ENCODE measurements at regions not wholly inside any gene's neighbourhood (a gene's known extent, or its start where the extent isn't known, plus 50 kb on each side); places are given as distances from the start of the nearest gene placed in this dataset.

DNA sequence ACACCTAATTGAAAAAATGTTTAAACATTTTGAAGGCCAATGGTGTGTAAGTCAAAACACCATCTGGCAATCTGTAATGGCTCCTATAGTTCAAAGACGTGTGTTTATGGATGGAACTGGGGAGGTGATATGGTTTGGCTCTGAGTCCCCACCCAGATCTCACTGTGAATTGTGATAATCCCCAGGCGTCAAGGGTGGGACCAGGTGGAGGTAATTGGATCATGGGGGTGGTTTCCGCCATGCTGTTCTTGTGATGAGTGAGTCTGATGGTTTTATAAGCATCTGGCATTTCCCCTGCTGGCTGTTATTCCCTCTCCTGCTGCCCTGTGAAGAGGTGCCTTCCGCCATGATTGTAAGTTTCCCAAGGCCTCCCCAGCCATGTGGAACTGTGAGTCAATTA, 52.2 kb downstream of the ADRA2C start:
- Histone ChIP-seq H3K36me3 (ENCODE audit: insufficient read depth, low read length) (no peaks in the 10 kb centered on the region), H3K4me1 (ENCODE audit: insufficient read depth, low read length) (peaks cover 8% of the 10 kb centered on the region), H3K9me3 (ENCODE audit: control insufficient read depth, insufficient read depth, low read length) (no peaks in the 10 kb centered on the region), H3K9ac (ENCODE audit: low read depth, low read length) (no peak overlapping the region)

DNA sequence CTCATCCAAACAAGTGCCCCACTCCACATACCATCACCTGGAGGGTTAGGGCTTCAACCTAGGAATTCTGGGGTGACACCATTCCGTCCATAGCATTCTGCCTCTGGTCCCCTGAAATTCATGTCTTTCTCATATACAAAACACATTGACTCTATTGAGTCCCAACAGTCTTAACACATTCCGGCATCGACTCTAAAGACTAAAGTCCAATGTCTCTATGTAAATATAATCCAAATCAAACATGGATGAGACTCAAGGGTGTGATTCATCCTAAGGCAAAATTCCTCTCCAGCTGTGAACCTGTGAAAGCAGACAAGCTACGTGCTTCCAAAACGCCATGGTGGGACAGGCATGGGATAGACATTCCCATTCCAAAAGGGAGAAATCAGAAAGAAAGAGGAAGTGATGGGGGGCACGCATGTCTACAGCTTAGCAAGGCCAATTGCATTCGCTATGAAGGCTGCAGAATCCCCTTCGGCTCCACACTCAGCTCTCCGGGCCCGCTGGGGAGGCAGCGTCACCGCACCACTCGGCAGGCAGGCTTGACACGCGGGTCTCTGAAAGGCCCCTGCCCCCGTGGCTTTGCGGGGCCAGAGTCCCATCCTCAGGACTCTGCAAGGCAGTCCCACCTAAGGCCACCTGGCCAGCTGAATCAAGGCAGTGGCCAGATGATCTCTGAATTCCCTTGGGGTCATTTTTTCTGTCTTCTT, 53.2 kb downstream of the ADRA2C start:
- Histone ChIP-seq H3K9ac (ENCODE audit: low read depth, low read length) (no peak overlapping the region), H3K9me3 (ENCODE audit: control insufficient read depth, insufficient read depth, low read length) (no peaks in the 10 kb centered on the region), H3K36me3 (ENCODE audit: insufficient read depth, low read length) (no peaks in the 10 kb centered on the region), H3K4me1 (ENCODE audit: insufficient read depth, low read length) (peaks cover 8% of the 10 kb centered on the region)

DNA sequence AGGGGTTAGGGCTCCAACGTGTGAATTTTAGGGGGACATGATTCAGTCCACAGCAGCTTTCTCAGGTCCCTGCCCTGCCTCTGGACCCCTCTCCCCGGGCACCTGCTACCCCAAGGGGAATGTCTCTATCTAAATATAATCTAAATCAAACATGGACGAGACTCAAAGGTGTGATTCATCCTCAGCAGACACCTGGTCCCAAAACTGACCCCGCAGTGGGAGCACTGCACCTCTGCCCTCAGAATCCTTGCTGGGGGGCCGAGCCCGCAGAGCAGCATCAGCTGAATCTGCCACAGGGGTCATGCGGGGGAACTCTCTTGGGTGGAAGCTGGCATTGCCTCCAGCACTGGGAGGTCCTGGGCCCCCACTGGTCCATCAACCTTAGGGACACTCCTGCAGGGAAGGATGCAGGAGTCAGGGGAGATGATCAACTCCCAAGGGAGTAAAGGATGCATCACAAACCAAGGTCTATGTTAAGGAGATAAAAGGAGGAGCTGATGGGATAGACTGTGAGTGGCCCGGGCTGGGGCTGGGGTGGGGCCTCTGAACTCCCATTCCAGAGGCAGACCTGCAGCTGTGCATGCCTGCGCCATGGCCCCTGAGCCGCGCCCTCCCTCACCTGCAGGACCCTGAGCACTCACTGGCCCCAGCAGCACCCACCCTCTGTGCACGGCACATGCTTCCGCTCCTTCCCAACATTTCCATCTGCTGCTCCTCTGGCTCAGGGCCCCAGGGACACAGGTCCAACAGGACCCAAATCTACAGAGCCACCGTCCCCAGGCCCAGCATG, 54.0 kb downstream of the ADRA2C start:
- Histone ChIP-seq H3K36me3 (ENCODE audit: insufficient read depth, low read length) (no peaks in the 10 kb centered on the region), H3K4me1 (ENCODE audit: insufficient read depth, low read length) (peaks cover 8% of the 10 kb centered on the region), H3K9ac (ENCODE audit: low read depth, low read length) (no peak overlapping the region)

DNA sequence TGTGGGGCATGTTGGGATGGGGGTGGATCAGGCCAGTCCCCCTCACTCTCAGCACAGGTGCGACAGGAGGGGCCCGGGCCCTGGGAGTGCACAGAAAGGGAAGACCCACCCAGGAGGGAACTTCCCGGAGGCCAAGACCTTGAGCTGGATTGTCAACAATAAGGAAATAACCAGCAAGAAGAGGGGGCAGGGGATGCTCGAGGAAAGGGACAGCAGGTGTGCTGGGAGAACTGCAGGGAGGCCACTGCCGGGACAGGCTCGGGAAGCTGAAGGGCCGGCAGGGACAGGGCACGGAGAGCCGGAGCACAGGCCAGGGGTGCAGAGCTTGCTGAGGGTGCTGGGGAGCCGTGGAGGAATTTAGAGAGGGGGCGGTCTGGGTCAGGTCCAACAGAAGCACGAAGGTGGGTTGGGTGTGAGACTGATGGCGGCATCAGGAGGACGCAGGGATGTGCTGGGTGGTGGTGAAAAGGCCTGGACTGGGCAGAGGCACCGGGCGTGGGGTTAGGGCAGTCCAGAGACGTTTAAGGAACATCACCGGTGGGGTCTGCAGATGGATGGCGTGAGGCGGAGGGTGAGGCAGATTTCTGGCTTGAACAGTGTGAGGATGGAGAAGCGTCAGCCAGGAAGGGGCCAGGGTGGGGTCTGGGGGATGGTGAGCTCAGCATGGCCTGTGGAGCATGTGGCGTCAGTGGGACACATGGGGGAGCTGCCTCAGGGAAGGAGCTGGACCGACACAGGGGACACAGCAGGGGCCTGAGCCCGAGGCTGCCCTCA, 54.8 kb downstream of the ADRA2C start:
- Histone ChIP-seq H3K36me3 (ENCODE audit: insufficient read depth, low read length) (no peaks in the 10 kb centered on the region), H3K4me1 (ENCODE audit: insufficient read depth, low read length) (peaks cover 8% of the 10 kb centered on the region)

More for the DNA sequence above, 54.0 kb downstream of the ADRA2C start:
- H3K9me3 ChIP-seq (ENCODE audit: control insufficient read depth, insufficient read depth, low read length) = no peaks in the 10 kb centered on the region

DNA sequence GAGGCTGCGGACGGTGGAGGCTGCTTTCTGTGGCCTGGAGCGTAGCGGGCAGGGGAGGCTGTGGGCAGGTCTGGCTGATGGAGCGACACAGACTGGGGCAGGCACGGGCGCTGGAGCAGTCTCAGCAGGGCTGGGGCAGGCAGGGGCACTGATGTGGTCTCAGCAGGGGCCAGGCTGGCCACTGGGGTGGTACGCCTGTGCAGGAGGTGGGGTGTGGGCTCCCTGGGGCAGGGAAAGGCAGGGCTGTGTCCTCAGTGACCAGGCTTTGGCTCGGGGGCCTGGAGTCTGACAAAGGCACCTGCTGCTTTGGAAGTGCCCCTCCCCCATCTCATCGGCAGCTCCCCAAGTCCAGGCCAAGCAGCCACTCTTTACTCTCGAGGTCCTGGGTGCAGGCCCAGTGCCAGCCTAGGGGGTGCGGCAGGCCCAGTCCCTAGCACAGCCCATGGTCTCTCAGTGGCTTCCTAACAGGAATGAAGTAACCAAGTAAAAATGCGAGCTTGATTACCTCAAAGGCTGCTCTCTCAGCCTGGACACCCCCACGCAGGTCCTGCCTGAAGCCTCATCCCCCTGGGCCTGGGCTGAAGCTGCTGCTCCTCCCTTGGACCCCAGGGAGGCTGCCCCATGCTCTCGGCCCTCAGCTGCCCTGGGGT, 55.5 kb downstream of the ADRA2C start:
- no peaks in the 10 kb centered on the region for H3K9me3 ChIP-seq (ENCODE audit: control insufficient read depth, insufficient read depth, low read length)
- peaks cover 8% of the 10 kb centered on the region for H3K4me1 ChIP-seq (ENCODE audit: insufficient read depth, low read length)
- H3K36me3 ChIP-seq (ENCODE audit: insufficient read depth, low read length) = no peaks in the 10 kb centered on the region
- no peak overlapping the region for H3K9ac ChIP-seq (ENCODE audit: low read depth, low read length)

More for the DNA sequence above, 54.8 kb downstream of the ADRA2C start:
- Histone ChIP-seq H3K9me3 (ENCODE audit: control insufficient read depth, insufficient read depth, low read length) (no peaks in the 10 kb centered on the region), H3K9ac (ENCODE audit: low read depth, low read length) (no peak overlapping the region)

DNA sequence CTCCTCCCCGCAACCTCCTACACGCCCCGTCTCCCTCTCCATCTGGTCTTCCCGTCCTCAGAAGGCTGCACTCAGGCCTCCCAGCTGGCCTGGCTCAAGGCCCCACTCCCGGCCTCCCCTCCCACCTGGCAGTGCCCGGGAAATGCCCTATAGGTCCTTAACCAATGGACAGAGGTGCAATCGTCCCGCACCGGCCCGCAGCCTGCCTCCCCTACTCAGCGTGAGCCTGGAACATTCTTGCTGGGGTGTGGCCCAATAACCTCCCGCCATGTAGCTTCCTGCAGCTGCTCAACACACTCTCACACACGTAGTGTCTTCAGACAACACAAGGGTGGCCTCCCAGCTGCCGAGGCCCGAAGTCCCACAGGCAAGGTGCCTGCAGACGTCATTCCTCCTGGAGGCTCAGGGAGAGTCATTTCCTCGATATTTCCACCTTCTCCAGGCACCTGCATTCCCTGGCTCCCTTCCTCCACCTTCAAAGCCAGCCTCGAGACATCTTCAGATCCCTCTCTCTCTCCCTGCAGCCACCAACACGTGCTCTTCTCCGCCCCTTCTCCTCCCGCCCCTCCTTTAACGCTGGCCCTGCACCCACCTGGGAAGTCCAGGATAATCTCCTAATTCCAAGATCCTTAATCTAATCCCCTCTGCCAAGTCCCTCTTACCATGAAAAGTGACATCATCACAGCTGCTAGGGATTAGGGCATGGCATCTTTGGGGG, 56.2 kb downstream of the ADRA2C start:
- Histone ChIP-seq H3K9ac (ENCODE audit: low read depth, low read length) (no peak overlapping the region), H3K36me3 (ENCODE audit: insufficient read depth, low read length) (no peaks in the 10 kb centered on the region)

DNA sequence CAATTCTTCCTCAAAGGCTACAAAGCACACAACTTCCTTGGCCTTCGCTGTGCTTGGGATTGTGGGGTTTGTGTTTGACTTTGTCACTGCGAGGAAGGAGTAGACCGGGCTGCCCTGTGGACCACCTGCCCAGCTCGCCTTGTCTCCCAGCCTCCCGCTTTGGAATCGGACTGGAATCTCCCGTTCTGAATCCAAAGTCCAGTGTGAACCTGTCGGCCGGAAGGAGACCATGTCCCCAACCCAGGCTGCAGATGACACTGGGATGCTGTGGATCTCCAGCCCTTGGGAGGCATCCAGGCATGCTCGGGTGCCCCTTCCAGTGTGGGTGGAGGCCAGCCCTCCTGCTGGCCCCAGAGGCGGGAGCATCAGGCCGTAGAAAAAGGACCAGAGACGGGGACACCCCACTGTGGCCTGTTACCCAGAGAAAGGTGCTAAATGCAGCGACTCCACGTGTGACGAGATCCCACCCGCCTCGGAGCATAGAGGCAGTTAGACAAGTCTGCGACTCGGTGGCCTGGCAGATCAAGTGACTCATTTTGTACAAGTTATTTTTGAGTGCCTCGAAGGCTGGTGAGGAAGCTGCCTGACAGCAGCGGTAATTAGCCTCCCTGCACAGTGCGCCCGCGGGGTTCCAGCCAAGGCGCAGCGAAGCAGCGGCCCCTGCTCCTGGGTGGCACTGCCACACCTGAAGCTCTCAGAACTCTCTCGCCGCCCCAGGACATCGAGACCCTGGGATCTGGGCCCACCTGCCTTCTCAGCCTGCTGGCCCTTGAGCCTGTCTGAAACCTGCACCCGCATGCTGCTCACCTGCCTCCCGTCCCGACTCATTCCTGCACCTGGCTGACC, 57.5 kb downstream of the ADRA2C start:
- Histone ChIP-seq H3K9me3 (ENCODE audit: control insufficient read depth, insufficient read depth, low read length) (no peaks in the 10 kb centered on the region), H3K4me1 (ENCODE audit: insufficient read depth, low read length) (peaks cover 8% of the 10 kb centered on the region), H3K36me3 (ENCODE audit: insufficient read depth, low read length) (no peaks in the 10 kb centered on the region), H3K9ac (ENCODE audit: low read depth, low read length) (no peak overlapping the region)

More for the DNA sequence above, 56.2 kb downstream of the ADRA2C start:
- no peaks in the 10 kb centered on the region for H3K9me3 ChIP-seq (ENCODE audit: control insufficient read depth, insufficient read depth, low read length)
- H3K4me1 ChIP-seq (ENCODE audit: insufficient read depth, low read length) = peaks cover 8% of the 10 kb centered on the region

DNA sequence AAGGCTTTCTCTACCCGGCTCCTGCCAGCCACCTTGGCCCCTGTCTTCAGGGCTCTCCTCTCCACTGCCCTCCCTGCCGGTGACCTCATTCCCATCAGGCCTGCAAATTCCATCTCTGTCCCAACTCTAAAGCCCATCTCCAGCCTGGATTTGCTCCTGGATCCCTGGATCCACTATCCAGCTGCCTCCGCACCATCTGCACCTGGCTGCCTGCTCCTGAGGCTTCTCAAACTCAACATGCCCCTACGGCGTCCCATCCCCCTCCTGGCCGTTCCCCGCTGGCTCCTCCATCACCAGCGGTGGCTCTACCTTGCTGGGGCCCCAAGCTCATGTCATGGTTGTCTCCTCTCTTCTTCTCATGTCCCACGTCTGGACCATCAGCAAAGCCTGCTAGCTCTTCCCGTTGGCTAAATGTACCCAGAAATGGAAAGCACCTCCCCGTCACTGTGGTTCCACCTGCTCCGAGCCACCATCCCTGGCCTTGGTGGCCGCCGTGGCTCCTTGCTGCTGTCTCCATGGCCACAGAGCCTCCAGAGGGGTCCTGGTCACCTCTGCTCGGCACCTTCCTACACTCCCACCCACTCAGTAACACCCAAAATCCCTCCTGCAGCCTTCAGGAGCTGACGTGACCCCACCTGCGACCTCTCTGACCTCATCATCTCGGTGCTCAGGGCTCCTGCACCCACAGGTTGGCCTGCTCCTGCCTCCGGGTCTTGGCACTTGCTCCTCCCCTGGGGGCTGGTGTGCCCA, 58.5 kb downstream of the ADRA2C start:
- H3K4me1 ChIP-seq (ENCODE audit: insufficient read depth, low read length) = peaks cover 8% of the 10 kb centered on the region
- H3K9ac ChIP-seq (ENCODE audit: low read depth, low read length) = no peak overlapping the region
- no peaks in the 10 kb centered on the region for H3K9me3 ChIP-seq (ENCODE audit: control insufficient read depth, insufficient read depth, low read length)
- H3K36me3 ChIP-seq (ENCODE audit: insufficient read depth, low read length) = no peaks in the 10 kb centered on the region

DNA sequence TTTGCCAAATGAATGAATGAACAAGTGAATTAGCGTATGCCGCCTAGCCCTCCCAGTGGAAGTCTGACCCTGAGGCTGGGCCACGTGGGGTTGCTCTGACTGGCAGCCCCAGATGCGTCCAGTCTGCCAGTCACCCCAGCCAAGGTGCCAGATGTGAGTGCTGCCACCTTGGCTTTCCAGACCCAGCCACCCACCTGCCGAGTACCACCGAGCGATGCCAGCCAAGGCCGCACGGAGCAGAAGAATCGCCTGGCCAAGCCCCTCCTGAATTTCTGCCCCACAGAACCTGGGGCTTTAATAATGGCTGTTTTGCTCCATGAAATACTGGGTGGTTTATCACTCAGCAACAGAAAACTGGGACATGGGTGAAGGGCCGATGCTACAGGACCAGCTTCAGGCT, 59.3 kb downstream of the ADRA2C start:
- H3K36me3 ChIP-seq (ENCODE audit: insufficient read depth, low read length) = no peaks in the 10 kb centered on the region
- no peaks in the 10 kb centered on the region for H3K9me3 ChIP-seq (ENCODE audit: control insufficient read depth, insufficient read depth, low read length)
- no peak overlapping the region for H3K9ac ChIP-seq (ENCODE audit: low read depth, low read length)
- H3K4me1 ChIP-seq (ENCODE audit: insufficient read depth, low read length) = peaks cover 12% of the 10 kb centered on the region

DNA sequence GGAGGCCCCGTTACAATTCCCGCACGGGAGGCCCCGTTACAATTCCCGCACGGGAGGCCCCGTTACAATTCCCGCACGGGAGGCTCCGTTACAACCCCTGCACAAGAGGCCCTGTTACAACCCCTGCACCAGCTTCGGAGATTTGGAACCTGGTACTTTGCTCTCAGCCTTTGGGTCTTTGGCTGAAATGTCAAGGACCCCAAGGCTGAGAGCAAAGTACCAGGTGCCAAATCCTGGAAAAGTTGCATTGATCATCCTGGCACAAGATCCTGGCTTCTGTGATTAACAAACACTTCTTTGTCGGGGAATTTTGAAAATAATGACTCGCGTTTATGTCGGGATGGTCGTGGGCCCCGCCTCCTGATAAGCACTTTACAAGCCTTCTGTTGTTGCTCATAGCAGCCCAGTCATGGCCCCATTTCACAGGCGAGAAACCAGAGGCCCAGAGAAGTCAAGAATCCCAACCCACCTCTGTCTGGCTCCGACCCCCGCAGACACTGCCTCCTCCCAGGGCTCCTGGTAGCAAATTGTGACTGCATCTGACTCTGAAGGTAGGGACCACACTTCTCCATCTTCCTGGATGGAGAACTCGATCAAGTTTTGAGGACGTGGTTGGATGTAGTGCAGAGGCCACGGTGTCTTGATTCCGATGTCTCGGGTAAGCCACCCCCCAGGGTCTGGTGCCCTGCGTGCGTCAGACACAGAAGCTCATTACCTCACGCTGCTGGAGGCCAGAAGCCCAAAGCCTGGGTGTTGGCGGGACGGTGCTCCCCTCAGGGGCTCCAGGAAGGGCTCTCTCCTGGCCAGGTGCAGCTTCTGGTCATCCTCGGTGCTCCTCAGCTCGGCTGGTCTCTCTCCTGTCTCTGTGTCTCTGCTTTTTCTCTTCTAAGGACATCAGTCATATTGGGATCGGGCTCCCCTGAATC, 60.3 kb downstream of the ADRA2C start:
- Histone ChIP-seq H3K9ac (ENCODE audit: low read depth, low read length) (no peak overlapping the region), H3K4me1 (ENCODE audit: insufficient read depth, low read length) (peaks cover 22% of the 10 kb centered on the region), H3K36me3 (ENCODE audit: insufficient read depth, low read length) (no peaks in the 10 kb centered on the region), H3K9me3 (ENCODE audit: control insufficient read depth, insufficient read depth, low read length) (no peaks in the 10 kb centered on the region)

DNA sequence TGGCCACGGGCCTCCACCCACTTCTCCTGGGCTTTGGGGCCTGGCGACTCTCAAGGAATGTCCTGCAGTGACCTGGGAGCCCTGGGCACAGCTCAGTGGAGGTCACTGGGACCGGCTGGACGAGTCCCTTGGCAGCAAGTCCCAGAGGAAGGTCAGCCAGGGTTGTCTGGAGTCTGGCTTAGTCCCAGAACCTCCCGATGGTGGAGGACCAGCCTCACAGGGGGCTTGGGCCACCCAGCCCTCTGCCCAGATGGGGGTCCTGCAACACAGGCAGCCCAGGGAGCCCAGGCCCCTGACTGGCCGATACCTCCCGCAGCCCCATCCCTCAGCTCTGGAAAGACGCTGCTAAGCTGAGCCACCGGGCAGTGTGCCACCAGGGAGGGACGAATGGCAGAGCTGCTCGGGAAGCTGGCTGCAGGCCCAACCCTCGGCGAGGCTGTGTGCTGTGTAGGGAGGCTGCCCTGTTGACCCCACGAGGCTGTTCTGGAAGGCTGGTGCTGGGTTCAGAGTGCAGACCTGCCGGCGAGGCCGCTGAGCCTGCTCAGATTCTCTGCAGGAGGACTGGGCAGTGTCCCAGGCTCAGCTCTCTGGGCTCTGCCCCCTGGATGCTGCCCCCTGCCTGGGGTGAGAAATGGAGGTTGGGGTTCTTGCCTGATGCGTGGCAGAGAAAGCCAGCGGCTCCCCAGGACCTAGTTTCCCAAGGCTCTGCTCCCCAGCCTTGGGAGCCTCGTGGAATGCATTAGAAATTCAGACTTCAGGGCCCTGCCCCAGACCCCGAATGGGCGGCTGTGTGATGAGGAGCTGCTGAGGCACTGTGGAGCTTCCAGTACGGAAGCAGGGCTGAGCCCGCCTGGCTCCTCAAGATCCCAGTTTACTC, 61.7 kb downstream of the ADRA2C start:
- Histone ChIP-seq H3K9ac (ENCODE audit: low read depth, low read length) (no peak overlapping the region), H3K4me1 (ENCODE audit: insufficient read depth, low read length) (peaks cover 15% of the 10 kb centered on the region; the same call in 1 of the 2 replicates), H3K36me3 (ENCODE audit: insufficient read depth, low read length) (no peaks in the 10 kb centered on the region), H3K9me3 (ENCODE audit: control insufficient read depth, insufficient read depth, low read length) (no peaks in the 10 kb centered on the region)

Data from ES-I3 (cell line).